NCI-H69 (cell line): ENCODE measurements at regions not wholly inside any gene's neighbourhood (a gene's known extent, or its start where the extent isn't known, plus 50 kb on each side); places are given as distances from the start of the nearest gene placed in this dataset.
A peak's percentile ranks its signal among the peaks of the same experiment; 100 is the strongest.

Experiments
- DNase-seq: peaks from one replicate; lab custom pipeline; 2025; lab: John Stamatoyannopoulos, UW

DNA sequence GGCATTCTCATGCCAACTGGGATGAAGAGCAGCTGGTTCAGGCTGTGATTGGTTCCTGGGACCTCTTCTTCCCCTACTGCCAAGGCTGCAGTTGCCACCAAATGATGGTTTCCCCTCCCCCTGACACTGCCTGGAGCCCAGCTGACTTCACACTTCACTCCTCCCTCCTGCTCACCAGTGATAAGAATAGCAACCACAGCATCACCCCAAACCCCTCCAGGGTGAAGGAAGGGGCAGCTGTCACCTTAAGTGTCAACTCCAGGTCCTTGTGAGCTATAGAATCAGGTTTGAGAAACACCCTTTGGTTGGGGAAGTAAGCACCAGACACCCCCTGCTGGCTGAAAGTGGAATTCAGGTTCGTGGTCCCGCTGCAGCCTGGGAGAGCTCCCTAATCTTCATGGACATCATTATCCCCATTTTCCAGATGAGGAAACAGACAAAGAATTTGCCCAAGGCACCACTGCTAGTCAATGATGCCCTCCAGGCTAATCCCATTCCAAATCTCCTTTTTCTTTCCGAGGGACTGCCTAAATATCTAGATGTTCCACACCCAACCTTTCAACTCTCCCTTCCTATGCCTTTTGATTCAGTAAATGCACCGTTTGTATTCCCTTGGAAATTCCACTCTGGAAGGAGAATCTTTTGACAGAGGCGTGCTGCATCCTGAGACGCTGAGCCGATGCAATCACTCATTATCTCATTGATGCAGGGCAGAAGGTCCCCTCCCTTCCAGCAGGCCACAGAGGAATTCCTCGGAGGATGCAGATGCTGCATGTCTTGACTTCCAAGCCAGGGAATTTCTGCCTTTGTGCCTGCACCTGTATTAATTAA is 50.6 kb upstream of the UQCRFS1 start:
- peak; percentile 20 for DNase-seq

DNA sequence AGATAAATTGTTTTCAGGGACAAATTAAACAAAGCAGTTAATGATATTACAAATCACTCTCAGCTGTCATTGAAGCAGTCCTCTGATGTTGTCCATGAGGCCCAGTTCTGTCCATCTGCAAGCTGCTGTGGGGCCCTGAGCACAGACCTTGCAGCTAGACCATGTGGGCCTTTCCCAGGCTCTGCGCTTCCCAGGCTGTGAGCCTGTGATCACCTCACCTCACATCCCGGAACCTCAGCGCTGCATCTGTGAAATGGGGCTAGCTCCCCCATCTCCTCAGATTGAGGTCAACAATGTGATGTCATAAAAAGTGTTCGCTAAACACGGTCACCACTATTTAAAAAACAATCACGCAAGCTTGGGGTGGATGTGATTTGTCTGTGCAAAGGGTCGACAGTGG is 51.9 kb upstream of the UQCRFS1 start:
- no peak for DNase-seq

- no peak for DNase-seq
Measured at GRCh38 chr19:29265436-29265835, 52.5 kb upstream of the UQCRFS1 start.

GRCh38 chr19:29266001-29266400 is 53.0 kb upstream of the UQCRFS1 start:
- no peak for DNase-seq

GRCh38 chr19:29266603-29267002 is 53.7 kb upstream of the UQCRFS1 start:
- DNase-seq: no peak

GRCh38 chr19:29267701-29268100 is 54.8 kb upstream of the UQCRFS1 start:
- DNase-seq: no peak

GRCh38 chr19:29268103-29268502 is 55.2 kb upstream of the UQCRFS1 start:
- no peak for DNase-seq

DNA sequence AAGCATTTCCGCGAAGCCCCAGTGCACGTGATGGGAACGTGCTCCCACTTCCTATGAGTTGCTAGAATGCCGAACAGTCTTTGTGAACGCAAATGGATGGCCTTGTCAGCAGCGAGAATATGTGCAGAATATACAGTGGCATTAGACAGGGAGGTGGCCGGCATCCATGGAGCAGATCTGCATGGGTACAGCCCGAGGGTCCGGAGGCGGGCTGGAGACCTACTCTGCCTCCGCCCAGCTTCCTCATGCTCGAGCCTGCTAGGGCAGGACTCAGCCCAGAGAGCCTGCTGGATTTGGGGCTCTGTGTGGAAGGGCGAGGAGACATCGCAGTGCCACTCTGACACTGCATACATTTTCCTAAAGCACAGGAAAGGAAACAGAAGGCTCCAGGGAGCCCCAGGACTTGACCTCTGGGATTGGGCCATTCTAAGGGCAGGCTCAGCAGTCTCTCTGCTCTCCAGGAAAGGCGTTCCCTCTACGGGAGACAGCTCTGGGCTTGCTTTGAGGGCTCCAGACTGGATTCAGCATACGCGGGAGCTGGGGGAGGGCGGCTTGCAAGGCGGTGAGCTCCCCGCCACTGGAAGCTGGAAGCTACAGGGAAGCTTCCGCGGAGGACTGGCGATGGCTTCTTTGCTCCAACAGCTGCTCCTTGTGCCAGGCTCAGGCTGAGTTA is 55.9 kb upstream of the UQCRFS1 start:
- no peak for DNase-seq

DNA sequence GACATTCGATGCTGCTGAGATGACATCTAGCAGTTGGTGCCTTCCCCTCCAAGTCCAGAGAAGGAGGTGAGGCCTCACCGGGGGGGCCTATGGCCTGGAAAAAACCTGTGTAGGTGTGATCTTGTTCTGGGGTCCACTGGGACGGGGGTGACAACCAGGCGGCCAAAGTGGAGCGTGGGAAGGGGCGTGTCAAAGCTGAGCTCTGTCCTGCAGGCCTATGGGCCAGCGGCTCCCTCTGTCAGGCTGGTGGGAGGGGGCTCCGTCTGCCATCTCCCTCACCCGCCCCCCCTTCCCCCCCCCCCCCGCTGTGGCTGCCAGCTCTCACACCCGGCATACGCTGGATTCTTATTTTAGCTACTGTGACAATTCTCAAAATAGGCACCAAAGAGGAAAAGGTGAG is 56.7 kb upstream of the UQCRFS1 start:
- DNase-seq: no peak

DNA sequence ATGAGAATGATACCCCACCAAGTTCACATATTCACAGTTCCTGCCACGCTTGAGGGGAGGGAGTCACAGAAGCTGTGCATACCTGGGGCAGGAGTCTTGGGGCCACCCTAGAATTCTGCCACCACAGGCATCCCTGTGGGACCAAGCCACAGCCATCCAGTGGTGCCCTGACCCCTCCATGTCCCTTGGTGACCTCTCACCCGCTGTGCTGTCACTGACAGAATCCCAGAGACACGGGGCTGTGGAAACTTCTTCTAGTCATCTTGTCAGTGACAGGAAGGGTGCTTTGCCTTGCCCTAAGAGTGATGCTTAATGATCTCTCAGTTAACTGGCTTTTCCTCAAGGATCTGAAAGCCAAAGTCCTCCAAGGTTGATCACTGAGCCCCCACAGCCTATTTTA is 58.4 kb upstream of the UQCRFS1 start:
- no peak for DNase-seq

GRCh38 chr19:29271911-29272310 is 59.0 kb upstream of the UQCRFS1 start:
- DNase-seq: no peak

DNA sequence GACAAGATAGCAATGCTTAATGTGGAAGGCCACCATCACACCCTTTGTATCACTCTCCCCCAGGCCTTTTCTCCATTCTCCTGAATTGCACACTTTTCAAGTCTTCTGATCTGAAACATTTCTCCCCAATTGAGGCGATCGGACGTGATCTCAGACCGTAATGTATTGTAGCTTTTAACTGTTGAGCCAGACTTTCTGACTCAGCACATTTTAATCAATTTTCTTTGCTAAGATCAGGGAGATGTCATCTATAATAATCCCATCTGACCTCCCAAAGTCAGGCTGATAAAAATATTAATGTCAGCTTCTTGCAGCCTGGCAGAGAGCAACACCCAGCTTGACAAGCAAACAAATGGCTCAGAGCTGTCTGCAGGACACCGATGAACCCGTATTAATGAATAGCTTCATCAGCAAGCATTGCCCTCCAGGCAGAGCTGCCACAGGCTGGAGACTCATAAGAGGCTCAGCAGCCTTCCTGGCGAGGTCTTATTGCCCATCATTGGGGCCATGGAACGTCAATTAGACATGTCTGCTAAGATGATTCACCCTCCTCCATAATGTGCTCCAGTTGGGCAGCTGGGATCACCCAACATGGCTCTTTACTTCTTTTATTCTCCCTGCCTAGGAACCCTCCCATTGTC is 60.2 kb upstream of the UQCRFS1 start:
- DNase-seq: no peak

DNA sequence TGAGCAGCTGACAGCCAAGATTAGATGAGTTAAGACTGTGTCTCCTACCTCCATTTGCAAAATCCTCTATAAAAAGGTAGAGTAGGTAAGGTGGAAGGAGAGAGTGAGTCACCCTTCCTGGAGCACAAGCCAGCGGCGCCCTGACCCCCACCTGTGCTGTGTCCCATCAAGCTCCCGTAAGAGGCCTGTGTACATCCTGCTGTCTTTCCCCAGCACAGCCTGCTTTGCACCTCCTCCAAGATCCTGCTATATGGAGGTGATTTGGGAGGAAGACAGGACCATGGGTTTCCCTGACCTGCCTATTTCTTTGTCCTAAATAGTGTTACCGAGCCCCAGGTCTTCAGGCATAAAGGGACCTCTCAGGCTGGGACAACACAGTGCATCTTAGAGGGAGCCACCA is 62.3 kb upstream of the UQCRFS1 start:
- DNase-seq: no peak

- DNase-seq: no peak
Measured at GRCh38 chr19:29277102-29277501, 64.2 kb upstream of the UQCRFS1 start.

GRCh38 chr19:29278716-29279115 is 65.8 kb upstream of the UQCRFS1 start:
- no peak for DNase-seq

- no peak for DNase-seq
Measured at GRCh38 chr19:29283366-29283765, 70.4 kb upstream of the UQCRFS1 start.

DNA sequence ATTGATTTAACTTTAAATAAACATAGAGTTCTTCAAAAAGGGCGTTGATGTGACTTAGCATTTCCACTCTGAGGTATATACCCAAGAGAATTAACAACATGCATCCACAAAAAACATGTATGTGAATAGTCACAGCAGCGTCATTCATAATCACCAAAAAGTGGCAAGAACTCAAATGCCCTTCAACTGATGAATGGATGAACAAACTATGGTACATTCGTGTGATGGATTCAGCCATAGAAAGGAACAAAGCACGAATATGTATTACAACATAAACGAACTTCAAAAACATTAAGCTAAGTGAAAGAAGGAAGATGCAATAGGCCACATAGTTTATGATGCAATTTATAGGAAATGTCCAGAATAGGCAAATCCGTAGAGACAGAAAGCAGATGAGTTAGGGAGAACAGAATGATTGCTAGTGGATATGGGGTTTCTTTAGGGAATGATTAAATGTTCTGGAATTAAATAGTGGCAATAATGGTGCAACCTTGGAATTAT is 72.3 kb upstream of the UQCRFS1 start:
- no peak for DNase-seq

GRCh38 chr19:29285878-29286277 is 72.9 kb upstream of the UQCRFS1 start:
- peak; percentile 5 for DNase-seq

DNA sequence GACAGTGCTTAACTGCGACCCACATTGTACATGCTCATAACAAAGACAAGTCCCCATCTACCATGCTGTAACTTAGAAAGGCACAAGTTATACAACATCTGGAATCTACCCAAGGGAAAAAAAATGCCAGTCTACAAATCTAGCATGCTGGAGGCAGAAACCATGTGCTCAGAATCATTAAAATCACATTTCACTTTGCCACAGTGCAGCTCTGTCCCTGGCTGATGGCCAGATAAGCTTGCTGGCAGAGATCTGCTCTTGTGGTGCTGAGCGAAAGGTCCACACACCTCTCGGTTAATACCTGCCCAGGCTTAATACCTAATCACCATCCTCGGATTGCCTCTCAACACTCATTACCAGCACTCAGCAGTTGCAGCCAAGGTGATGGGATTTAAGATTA is 74.1 kb upstream of the UQCRFS1 start:
- no peak for DNase-seq

DNA sequence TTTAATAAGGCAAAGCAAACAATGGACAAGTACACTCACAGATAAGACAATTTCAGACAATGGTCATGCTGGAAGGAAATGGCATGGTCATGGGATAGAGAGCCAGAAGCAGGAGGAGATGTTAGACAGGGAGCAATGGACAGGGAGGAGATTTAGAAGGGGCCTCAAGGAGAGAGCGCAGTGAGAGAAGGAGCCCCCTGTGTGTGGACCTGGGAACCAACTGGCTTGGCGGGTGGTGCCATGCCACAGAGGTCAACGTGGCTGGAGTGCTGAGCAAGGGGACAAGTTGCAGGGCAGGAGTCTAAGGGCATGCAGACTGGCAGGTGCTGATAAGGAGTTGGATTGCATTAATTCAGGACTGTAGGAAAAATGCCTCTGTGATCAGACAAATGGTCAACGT is 75.3 kb upstream of the UQCRFS1 start:
- DNase-seq: no peak

- DNase-seq: no peak
Measured at GRCh38 chr19:29289020-29289419, 76.1 kb upstream of the UQCRFS1 start.

- DNase-seq: no peak
Measured at GRCh38 chr19:29290853-29291252, 77.9 kb upstream of the UQCRFS1 start.

GRCh38 chr19:29292153-29292552 is 79.2 kb upstream of the UQCRFS1 start:
- DNase-seq: no peak
